ENCODE measurements at regions not wholly inside any gene's neighbourhood (a gene's known extent, or its start where the extent isn't known, plus 50 kb on each side); places are given as distances from the start of the nearest gene placed in this dataset.

DNA sequence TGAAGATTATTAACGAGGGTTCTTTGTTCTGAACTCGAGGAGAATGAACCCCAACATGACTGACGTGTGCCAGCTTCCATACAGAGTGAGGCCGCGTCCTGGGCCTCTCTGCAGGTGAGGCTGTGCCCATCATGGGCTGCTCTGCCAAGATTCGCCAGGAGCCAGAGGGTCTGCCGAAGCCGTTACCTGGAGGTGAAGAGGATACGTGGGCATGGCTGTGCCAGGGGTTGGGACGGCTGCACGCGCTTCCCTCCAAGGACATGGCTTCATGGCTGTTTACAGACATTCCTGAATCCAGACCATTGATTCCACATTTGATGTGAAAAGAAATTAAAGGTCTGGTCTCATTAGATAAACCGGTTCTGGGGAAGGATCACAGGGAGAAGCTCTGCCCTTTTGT, 211.4 kb upstream of the SALL3 start:
- no peak for DNase-seq (ENCODE audit: low read depth in 2 of 2)

DNA sequence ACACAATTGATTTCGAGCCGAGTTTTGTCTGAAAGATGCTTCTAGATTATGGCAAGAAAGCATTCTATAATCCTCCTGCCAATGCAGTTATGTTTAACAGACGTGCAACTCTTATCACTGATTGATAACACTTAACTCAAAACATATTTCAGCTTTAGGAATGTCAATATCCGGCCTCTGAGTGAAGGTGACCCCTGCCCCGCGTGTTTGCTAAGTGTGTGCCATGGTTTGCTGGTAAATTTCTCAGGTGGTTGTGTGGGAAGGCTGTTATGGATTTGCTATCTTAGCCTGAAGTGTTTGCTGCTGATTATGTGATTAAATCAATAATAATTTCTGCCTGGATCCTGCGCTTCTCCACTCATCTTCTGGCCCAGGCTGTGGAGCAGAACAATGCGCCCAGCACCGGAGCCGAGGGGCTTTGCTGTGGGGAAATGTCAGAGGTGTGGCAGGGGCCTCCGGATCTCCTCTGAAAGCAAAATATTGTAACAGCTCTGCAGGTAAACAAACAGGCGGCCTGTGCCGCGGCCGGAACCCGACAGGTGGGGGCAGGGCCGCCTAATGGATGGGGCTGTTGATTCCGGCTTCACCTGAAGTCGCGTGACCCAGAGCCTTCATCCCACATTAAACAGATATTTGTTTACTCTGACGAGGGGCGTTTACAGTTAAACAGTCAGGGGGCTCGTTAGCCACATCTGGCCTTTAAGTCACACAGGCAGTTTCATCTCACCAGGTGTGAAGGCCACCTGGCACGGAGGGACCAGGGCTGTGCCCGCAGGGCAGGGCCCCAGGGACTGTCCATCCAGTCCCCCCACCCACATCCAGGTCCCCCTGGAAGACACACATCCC, 210.7 kb upstream of the SALL3 start:
- DNase-seq (ENCODE audit: low read depth in 2 of 2) = no peak

DNA sequence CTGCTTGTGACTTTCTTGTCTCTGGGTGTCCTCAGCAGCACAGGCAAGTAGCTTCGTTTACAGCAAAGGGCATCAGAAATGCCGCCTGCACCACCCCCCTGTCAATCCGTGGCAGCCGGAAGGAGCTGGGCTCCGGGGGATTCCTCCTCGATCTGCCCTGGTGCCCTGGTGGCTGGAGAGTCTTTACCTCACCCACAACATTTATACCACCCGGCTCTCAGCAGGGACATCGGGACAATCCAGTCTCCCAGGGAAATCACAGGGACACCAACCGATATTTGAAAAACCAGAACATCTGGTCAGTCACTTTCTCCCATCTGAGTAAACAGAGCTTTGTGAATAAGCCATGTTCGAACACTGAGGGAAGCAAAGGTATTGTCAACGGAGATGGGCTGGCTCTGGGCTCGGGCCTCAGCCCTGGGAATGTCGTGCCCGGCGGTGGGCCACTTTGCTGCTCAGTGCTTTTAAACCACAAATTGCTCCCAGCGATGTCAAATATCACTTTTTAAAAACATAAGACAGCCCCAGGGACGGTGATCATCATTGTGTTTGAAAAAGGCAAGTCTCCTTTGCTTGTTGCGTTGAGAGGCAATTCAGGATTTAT, 210.0 kb upstream of the SALL3 start:
- no peak for DNase-seq (ENCODE audit: low read depth in 2 of 2)

GRCh38 chr18:78770139-78770822, 209.3 kb upstream of the SALL3 start:
- no peak for DNase-seq (ENCODE audit: low read depth in 2 of 2)

DNA sequence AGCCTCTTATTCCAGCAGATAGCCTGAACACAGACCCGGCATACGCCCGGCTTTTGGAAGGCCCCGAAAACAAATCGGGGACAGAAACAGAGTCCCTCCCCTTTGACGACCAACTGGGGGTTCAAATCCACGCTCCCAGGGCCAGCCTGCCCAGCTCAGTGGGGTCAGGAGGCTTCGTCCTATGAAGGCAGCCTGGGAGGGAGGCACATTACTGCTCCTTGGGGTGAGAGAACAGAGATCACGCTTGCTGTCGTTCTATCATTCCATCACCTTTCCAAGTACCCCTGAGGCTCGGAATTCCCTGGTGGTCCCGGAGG, 208.8 kb upstream of the SALL3 start:
- DNase-seq (ENCODE audit: low read depth in 2 of 2) = no peak

DNA sequence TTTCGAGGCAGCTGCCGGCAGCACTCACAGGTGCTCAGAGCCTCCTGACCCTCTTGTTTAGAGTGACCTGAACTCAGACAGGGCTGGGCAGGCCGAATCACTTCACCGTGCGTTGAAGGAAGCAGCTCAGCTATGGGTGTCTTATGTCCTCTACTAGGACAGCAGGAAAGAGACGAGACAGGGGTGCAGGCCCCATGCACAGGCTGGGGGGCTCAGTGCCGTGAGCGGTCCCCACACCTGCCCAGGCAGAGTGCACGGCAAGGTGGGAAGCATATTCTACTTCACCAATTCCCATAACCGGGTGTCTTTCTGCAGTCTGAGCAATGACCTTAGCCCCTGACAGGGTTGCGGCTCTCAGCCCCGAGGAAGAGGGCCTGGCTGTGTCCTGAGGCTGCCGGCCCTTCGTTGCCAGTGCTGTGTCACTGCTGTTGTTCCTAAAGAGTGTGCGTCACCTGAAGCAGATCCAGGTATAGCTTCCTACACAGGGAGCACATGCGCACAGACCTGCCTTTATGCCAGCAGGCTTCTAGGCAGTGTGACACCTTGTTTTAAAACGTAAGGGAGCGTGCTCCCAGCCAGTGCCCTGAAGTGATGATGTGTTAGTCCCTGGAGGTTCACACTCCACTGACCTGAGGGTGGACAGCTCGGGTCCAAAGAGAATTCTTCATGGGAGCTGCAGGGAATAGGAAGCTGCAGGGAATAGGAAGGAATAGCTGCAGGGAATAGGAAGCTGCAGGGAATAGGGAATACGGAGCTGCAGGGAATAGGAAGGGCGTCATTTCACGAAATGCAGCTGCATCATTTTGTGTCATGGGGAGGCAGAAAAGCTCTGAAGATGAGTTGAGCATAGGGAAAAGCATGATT, 207.9 kb upstream of the SALL3 start:
- DNase-seq (ENCODE audit: low read depth in 2 of 2) = no peak

- DNase-seq (ENCODE audit: low read depth in 2 of 2) = no peak
Observed at GRCh38 chr18:78772360-78773302, 207.0 kb upstream of the SALL3 start.

DNA sequence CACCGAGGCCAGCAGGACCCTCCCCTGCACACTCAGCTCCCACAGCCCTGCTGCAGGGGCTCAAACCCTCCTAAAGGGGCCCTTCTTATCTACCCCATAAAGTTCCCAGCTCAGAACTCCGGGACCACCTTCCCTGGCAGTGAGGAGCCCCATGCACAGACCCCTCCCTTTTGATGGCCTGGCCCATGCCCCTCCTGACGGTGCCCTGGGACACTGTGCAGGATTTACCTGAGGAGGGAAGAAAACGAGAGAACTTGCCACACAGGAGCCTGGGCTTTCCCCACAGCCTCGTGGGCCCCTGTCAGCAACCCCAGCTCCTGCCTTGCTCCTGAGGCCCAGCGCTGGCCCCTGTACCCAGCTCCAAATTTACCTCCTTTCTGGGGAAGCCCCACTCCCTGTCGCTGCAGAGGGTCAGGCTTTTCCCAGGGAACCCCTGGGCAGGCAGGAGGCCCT, 206.3 kb upstream of the SALL3 start:
- no peak for DNase-seq (ENCODE audit: low read depth in 2 of 2)

DNA sequence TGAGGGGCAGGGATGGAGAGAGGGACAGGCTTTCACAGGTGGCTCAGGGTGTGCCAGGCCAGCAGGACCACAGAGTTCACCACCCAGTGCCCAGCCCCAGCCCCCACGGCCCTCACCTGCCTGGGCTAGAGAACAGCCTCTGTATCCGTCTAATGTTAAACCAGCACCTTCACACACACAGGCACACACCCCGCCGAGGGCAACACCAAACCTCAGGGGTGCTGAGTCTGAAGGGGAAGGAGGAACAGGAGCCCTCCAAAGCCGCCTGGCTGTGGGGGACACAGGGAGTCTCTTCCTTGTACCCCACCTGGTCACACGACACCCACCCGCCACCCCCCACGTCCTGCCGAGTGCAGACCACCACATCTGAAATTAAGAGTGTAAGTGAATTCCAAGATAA, 205.8 kb upstream of the SALL3 start:
- DNase-seq (ENCODE audit: low read depth in 2 of 2) = no peak

GRCh38 chr18:78774741-78775141, 204.9 kb upstream of the SALL3 start:
- DNase-seq (ENCODE audit: low read depth in 2 of 2) = no peak

- no peak for DNase-seq (ENCODE audit: low read depth in 2 of 2)
Observed at GRCh38 chr18:78776151-78776550, 203.5 kb upstream of the SALL3 start.

GRCh38 chr18:78776706-78777285, 202.8 kb upstream of the SALL3 start:
- no peak for DNase-seq (ENCODE audit: low read depth in 2 of 2)

DNA sequence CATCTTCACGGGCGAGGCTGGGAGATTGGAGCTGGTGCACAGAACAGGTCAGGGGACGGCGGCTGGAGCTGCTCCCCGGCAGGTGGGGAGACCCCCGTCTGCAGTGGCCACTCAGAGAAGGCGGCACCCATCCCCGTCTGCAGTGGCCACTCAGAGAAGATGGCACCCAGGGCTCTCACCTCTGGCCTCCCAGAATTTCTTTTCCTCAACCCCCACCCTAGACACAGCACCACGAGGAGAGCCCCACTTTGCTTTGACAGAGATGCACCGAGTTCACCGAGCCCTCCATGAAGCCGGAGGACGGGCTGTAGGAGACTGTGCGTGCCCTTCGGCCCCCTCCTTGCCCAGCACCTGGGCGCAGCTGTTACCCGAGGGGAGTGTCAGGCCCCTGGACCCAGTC, 201.6 kb upstream of the SALL3 start:
- no peak for DNase-seq (ENCODE audit: low read depth in 2 of 2)

- DNase-seq (ENCODE audit: low read depth in 2 of 2) = no peak
Observed at GRCh38 chr18:78778651-78779050, 201.0 kb upstream of the SALL3 start.

DNA sequence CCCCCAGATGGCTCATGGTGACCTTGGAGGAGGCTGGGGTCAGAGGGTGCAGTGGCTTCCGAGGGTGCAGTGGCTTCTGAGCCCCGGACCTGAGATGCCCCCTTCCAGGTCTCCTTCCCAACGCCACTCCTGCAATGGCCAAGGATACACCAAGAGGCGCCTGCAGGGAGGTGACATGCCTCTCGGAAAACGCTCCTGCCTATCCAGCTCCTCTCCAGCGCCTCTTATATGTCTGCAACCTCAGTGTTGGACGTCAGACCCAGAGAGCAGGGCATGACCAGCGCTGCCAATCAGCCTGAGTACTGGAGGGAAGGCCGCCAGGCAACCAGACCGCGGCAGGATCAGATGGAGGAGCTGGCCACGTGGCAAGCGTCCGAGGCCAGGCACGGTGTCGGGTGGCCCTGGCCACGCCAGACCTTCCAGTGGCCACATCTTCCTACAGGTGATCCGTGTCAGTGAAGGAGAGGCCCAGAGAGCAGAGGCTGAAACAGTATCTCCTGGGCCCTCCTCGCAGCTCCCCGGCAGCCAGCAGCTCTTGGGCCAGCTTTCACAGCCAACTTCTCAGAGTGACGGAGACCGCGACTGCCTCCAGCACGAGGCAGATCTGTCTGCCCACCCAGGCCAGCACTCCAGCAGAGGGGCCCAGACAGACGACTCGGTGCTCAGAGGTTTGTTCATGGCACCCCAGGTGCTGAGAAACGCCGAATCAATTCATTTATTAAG, 199.5 kb upstream of the SALL3 start:
- no peak for DNase-seq (ENCODE audit: low read depth in 2 of 2)

GRCh38 chr18:78780719-78781600, 198.7 kb upstream of the SALL3 start:
- DNase-seq (ENCODE audit: low read depth in 2 of 2) = no peak

GRCh38 chr18:78781601-78781960, 198.0 kb upstream of the SALL3 start:
- no peak for DNase-seq (ENCODE audit: low read depth in 2 of 2)

- DNase-seq (ENCODE audit: low read depth in 2 of 2) = no peak
Observed at GRCh38 chr18:78782951-78783563, 196.6 kb upstream of the SALL3 start.

- DNase-seq (ENCODE audit: low read depth in 2 of 2) = no peak
Observed at GRCh38 chr18:78783564-78783960, 196.1 kb upstream of the SALL3 start.

All from stimulated activated CD8-positive, alpha-beta memory T cell treated with anti-CD3 and anti-CD28 coated beads, Interleukin-2, amount 100 ng/mL, for 48 hours (primary cell).